ENCODE measurements at regions not wholly inside any gene's neighbourhood (a gene's known extent, or its start where the extent isn't known, plus 50 kb on each side); places are given as distances from the start of the nearest gene placed in this dataset.

- intact Hi-C loops (cut with DNase I, micrococcal nuclease), result no loop called here
- DNase-seq, result no peak
- ATAC-seq, result no peak
- H3K4me3 ChIP-seq, result no peak overlapping the region
- TF ChIP-seq CTCF (IDR thresholded peaks at IDR 0.05), result no peak
- no peaks in the 10 kb centered on the region for H3K36me3 ChIP-seq (ENCODE audit: low read depth)
- H3K4me1 ChIP-seq (ENCODE audit: low read depth), result no peaks in the 10 kb centered on the region
- no peaks in the 10 kb centered on the region for H3K9me3 ChIP-seq
Observed at GRCh38 chr4:111596491-111596890, 548.8 kb upstream of the FAM241A start.

- Histone ChIP-seq H3K36me3 (ENCODE audit: low read depth) (no peaks in the 10 kb centered on the region), H3K4me3 (no peak overlapping the region), H3K9me3 (no peaks in the 10 kb centered on the region), H3K4me1 (ENCODE audit: low read depth) (no peaks in the 10 kb centered on the region)
- intact Hi-C loops (cut with DNase I, micrococcal nuclease), result no loop called here
- DNase-seq, result no peak
- no peak for ATAC-seq
- TF ChIP-seq CTCF (IDR thresholded peaks at IDR 0.05), result no peak
Observed at GRCh38 chr4:111601671-111602070, 543.6 kb upstream of the FAM241A start.

GRCh38 chr4:111602848-111603247, 542.4 kb upstream of the FAM241A start:
- DNase-seq, result no peak
- H3K4me1 ChIP-seq (ENCODE audit: low read depth), result no peaks in the 10 kb centered on the region
- intact Hi-C loops (cut with DNase I, micrococcal nuclease), result no loop called here
- H3K9me3 ChIP-seq, result no peaks in the 10 kb centered on the region
- no peaks in the 10 kb centered on the region for H3K36me3 ChIP-seq (ENCODE audit: low read depth)
- H3K4me3 ChIP-seq, result no peak overlapping the region
- ATAC-seq, result no peak
- no peak for TF ChIP-seq CTCF (IDR thresholded peaks at IDR 0.05)

GRCh38 chr4:111605111-111605510, 540.1 kb upstream of the FAM241A start:
- ATAC-seq (no peak), DNase-seq (no peak)
- no peak for TF ChIP-seq CTCF (IDR thresholded peaks at IDR 0.05)
- no peaks in the 10 kb centered on the region for H3K4me1 ChIP-seq (ENCODE audit: low read depth)
- H3K36me3 ChIP-seq (ENCODE audit: low read depth), result no peaks in the 10 kb centered on the region
- no peak overlapping the region for H3K4me3 ChIP-seq
- intact Hi-C loops (cut with DNase I, micrococcal nuclease), result no loop called here
- no peaks in the 10 kb centered on the region for H3K9me3 ChIP-seq

GRCh38 chr4:111610681-111611080, 534.6 kb upstream of the FAM241A start:
- no peaks in the 10 kb centered on the region for H3K4me1 ChIP-seq (ENCODE audit: low read depth)
- no peak for TF ChIP-seq CTCF (IDR thresholded peaks at IDR 0.05)
- H3K9me3 ChIP-seq, result no peaks in the 10 kb centered on the region
- ATAC-seq (no peak), DNase-seq (no peak)
- H3K4me3 ChIP-seq, result no peak overlapping the region
- no peaks in the 10 kb centered on the region for H3K36me3 ChIP-seq (ENCODE audit: low read depth)
- intact Hi-C loops (cut with DNase I, micrococcal nuclease), result no loop called here

GRCh38 chr4:111618908-111619307, 526.3 kb upstream of the FAM241A start:
- DNase-seq, result no peak
- intact Hi-C loops (cut with DNase I, micrococcal nuclease), result no loop called here
- Histone ChIP-seq H3K4me3 (no peak overlapping the region), H3K4me1 (ENCODE audit: low read depth) (no peaks in the 10 kb centered on the region), H3K36me3 (ENCODE audit: low read depth) (no peaks in the 10 kb centered on the region), H3K9me3 (no peaks in the 10 kb centered on the region)
- no peak for TF ChIP-seq CTCF (IDR thresholded peaks at IDR 0.05)
- no peak for ATAC-seq

All from mucosa of descending colon (tissue), 3 donors.